Cardiac septum (tissue), 1 donor: ENCODE measurements at regions not wholly inside any gene's neighbourhood (a gene's known extent, or its start where the extent isn't known, plus 50 kb on each side); places are given as distances from the start of the nearest gene placed in this dataset.

Source experiments
- DNase-seq: peaks from one replicate; pipeline ENCODE4 v3.0.0-alpha.2; 2020; ENCODE audit warnings: low spot score
- intact Hi-C: fragments of 100-400 bp; cut with DNase I; formaldehyde crosslinking; loops from one replicate; pipeline ENCODE4 v1.14.0; 2022
- donor health status: DM: no; HTN: no; CAD: no.

- no peak for DNase-seq
- intact Hi-C loops, result no loop called here
Observed at GRCh38 chr13:90389537-90389936, 958.0 kb upstream of the MIR17HG start.

- intact Hi-C loops, result no loop called here
- no peak for DNase-seq
Observed at GRCh38 chr13:90393408-90393807, 954.1 kb upstream of the MIR17HG start.

GRCh38 chr13:90395348-90395747 lies 952.1 kb upstream of the MIR17HG start:
- intact Hi-C loops, result no loop called here
- no peak for DNase-seq

GRCh38 chr13:90395846-90396245 lies 951.6 kb upstream of the MIR17HG start:
- DNase-seq, result no peak
- intact Hi-C loops, result no loop called here

- no peak for DNase-seq
- intact Hi-C loops, result no loop called here
Observed at GRCh38 chr13:90396266-90396665, 951.2 kb upstream of the MIR17HG start.

GRCh38 chr13:90397503-90397902 lies 950.0 kb upstream of the MIR17HG start:
- DNase-seq, result no peak
- intact Hi-C loops, result no loop called here

- DNase-seq, result no peak
- intact Hi-C loops, result no loop called here
Observed at GRCh38 chr13:90400372-90400771, 947.1 kb upstream of the MIR17HG start.

- DNase-seq, result no peak
- intact Hi-C loops, result no loop called here
Observed at GRCh38 chr13:90401150-90401549, 946.3 kb upstream of the MIR17HG start.

- intact Hi-C loops, result no loop called here
- no peak for DNase-seq
Observed at GRCh38 chr13:90402102-90402501, 945.4 kb upstream of the MIR17HG start.

GRCh38 chr13:90402613-90403012 lies 944.9 kb upstream of the MIR17HG start:
- DNase-seq, result no peak
- intact Hi-C loops, result no loop called here

- intact Hi-C loops, result no loop called here
- DNase-seq, result no peak
Observed at GRCh38 chr13:90403330-90404082, 944.0 kb upstream of the MIR17HG start.

- intact Hi-C loops, result no loop called here
- DNase-seq, result no peak
Observed at GRCh38 chr13:90405301-90405700, 942.2 kb upstream of the MIR17HG start.

- DNase-seq, result no peak
- intact Hi-C loops, result no loop called here
Observed at GRCh38 chr13:90412980-90413379, 934.5 kb upstream of the MIR17HG start.

- intact Hi-C loops, result no loop called here
- no peak for DNase-seq
Observed at GRCh38 chr13:90413548-90413947, 933.9 kb upstream of the MIR17HG start.

GRCh38 chr13:90414691-90415596 lies 932.5 kb upstream of the MIR17HG start:
- no peak for DNase-seq
- intact Hi-C loops, result no loop called here

- intact Hi-C loops, result no loop called here
- DNase-seq, result no peak
Observed at GRCh38 chr13:90415902-90416301, 931.6 kb upstream of the MIR17HG start.

GRCh38 chr13:90416519-90416918 lies 931.0 kb upstream of the MIR17HG start:
- intact Hi-C loops, result no loop called here
- no peak for DNase-seq

- intact Hi-C loops, result no loop called here
- DNase-seq, result no peak
Observed at GRCh38 chr13:90416938-90417337, 930.5 kb upstream of the MIR17HG start.

GRCh38 chr13:90420683-90421082 lies 926.8 kb upstream of the MIR17HG start:
- no peak for DNase-seq
- intact Hi-C loops, result no loop called here

GRCh38 chr13:90427322-90428272 lies 919.9 kb upstream of the MIR17HG start:
- intact Hi-C loops, result no loop called here
- DNase-seq, result no peak
